GM12873 (cell line): ENCODE measurements at regions not wholly inside any gene's neighbourhood (a gene's known extent, or its start where the extent isn't known, plus 50 kb on each side); places are given as distances from the start of the nearest gene placed in this dataset.

Experiments used
- TF ChIP-seq, protein P1 (sequence below): IDR thresholded peaks from 2 replicates; pipeline ENCODE4 v1.5.1; 2012; ENCODE audit warnings: low read depth, mild to moderate bottlenecking, moderate library complexity, low read length, control low read depth; ENCODE audit not compliant: insufficient read depth; ENCODE audit errors: missing control alignments

DNA sequence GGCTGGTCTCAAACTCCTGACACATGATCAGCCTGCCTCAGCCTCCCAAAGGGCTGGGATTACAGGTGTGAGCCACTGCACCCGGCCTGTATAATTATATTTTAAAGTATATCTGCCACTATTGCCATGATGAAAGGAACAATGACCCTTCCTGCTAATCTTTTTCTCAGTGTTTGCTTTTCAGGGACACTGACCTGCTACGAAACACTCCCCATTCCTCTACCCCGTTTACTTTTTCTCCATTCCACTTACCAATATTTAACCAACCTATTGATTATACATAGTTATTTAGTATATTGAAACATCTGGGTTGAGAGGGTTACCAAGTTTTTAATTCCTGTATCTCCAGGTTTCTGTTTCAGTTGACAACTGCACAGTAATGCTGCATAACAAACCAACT is 331.9 kb upstream of the NDST3 start:
- TF ChIP-seq, protein P1, sequence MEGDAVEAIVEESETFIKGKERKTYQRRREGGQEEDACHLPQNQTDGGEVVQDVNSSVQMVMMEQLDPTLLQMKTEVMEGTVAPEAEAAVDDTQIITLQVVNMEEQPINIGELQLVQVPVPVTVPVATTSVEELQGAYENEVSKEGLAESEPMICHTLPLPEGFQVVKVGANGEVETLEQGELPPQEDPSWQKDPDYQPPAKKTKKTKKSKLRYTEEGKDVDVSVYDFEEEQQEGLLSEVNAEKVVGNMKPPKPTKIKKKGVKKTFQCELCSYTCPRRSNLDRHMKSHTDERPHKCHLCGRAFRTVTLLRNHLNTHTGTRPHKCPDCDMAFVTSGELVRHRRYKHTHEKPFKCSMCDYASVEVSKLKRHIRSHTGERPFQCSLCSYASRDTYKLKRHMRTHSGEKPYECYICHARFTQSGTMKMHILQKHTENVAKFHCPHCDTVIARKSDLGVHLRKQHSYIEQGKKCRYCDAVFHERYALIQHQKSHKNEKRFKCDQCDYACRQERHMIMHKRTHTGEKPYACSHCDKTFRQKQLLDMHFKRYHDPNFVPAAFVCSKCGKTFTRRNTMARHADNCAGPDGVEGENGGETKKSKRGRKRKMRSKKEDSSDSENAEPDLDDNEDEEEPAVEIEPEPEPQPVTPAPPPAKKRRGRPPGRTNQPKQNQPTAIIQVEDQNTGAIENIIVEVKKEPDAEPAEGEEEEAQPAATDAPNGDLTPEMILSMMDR, result no peak

DNA sequence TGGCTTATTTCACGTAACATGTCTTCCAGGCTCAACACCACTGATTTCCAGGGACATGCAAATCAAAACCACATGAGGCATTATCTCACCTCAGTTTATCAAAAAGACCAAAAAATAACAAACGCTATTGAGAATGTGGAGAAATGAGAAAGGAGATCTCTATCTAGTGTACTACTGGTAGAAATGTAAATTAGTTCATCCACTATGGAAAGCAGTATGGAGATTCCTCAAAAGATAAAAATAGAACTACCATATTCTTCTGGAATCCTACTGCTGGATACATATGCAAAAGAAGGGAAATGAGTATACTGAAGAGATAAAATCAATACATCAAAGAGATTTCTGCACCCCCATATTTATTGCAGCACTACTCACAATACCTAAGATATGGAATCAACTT is 329.6 kb upstream of the NDST3 start:
- TF ChIP-seq, protein P1, result no peak

DNA sequence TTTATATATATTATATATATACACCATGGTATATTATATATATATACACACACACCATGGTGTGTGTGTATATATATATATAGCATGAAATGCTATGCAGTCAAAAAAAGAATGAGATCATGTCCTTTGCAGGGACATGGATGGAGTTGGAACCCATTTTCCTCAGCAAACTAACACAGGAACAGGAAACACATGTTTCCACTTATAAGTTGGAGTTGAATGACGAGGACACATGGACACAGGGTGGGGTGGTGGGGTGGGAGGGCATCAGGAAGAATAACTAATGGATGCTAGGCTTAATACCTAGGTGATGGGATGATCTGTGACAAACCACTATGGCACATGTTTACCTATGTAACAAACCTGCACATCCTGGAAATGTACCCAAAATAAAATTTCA is 293.6 kb upstream of the NDST3 start:
- TF ChIP-seq, protein P1, result no peak

DNA sequence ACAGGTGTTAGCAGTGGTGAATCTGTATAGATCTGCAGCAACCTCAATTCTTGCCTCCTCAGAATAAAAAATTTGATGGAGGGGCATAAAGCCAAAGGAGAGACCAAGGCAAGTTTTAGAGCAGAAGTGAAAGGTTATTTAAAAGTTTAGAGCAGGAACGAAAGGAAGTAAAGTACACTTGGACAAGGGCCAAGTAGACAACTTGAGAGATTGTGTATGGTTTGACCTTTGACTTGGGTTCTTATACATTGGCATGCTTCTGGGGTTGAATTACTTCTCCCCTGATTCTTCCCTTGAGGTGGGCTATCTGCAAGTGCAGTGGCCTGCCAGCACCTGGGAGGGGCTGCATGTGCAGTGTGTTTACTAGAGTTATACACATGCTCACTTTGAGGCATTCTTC is 278.8 kb upstream of the NDST3 start:
- TF ChIP-seq, protein P1, result no peak

DNA sequence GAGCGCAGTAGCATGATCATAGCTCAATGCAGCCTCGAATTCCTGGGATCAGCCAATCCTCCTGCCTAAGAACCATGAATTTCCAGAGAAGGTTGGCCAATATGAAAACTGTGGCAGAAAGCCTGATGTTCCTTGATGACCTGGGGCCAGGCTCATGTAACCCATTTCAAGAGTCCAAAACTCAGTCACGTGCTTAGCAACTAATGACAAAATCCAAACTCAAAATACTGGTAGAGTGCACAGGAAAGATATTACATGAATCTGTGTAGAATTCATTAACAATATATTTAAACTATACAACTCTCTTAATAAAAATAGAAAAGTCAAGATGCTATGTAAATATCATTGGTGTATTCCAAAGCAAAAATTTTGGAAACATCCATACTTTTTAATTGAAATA is 265.7 kb upstream of the NDST3 start:
- TF ChIP-seq, protein P1, result no peak

DNA sequence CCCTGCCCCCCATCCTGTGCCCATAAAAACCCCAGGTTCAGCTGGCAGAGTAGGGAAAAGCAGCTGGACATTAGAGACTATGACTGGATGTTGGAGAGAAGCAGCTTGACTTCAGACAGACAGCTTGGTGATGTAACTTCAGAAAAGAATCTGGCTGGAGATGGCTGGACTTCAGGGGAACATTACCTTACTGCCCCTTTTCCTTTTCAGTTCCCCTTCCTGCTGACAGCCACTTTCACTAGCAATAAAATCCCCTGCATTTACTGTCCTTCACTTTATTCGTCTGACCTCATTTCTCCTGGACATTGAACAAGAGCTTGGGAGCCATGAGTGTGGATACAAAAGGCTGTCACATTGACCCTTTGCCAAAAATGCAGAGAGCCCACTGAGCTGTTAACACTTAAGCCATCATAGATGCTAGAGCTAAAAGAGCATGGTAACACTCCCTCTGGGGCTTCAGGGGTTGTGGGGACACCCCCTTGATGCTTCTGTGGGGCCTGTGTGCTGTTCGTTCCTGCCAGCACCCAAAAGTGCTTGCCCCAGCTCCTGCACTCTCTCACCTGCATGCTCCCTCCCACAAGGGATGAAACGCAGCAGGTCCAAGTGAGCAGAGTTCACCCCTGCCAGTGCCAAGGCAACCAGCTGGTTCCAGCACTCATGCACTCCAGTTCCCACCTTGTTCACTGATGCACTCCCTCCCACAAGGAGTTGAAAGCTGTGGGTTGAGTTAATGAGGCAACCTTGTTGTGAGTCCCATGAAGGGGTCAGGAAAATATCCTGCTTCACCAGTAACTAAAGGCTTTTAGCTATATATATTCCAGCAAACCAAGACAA is 263.8 kb upstream of the NDST3 start:
- TF ChIP-seq, protein P1, result no peak

DNA sequence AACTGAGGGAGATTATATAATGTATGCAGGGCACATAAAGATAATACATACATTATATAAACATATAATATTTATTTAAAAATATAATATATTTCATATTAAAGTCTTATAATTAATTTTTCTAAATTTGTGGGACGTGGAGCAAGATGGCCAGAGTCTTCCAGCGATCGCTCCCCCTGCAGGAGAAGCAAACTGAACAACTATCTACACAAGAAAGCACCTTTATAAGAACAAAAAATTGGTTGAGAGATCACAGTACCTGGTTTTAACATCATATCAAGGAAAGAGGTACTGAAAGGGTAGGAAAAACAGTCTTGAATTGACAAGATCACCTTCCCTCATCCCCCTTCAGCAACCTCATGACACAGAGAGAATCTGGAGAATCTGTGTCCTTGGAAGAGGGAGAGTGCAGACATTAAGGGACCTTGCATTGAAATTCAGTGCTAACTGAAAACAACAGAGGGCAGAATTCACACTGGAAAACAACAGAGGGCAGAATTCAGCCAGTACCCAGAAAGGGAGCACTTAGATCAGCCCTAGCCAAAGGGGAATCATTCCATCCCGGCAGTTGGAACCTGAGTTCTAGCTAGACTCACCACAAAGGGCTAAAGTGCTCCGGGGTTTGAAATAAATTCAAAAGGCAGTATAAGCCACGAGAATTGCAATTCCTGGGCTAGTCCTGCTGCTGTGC is 262.5 kb upstream of the NDST3 start:
- TF ChIP-seq, protein P1, result no peak
